Trophoblast cell (in vitro differentiated cells and primary cell): ENCODE measurements at regions not wholly inside any gene's neighbourhood (a gene's known extent, or its start where the extent isn't known, plus 50 kb on each side); places are given as distances from the start of the nearest gene placed in this dataset.

Experiments used
- DNase-seq, 2 donors: peaks; one replicate each; pipeline ENCODE4 v3.0.0-alpha.2; 2016
- H2AFZ ChIP-seq: 2 replicates; pipeline ENCODE4 v1.6.1; 2013; ENCODE audit warnings: low read length, moderate library complexity, mild to moderate bottlenecking; ENCODE audit not compliant: insufficient read depth, poor library complexity
- H2AK5ac ChIP-seq: 2 replicates; pipeline ENCODE4 v1.6.1; 2013; ENCODE audit warnings: mild to moderate bottlenecking, low read length
- H2BK120ac ChIP-seq: 2 replicates; pipeline ENCODE4 v1.6.1; 2013; ENCODE audit warnings: low read length, mild to moderate bottlenecking, moderate library complexity; ENCODE audit not compliant: insufficient read depth, poor library complexity
- H2BK12ac ChIP-seq: 2 replicates; pipeline ENCODE4 v1.6.1; 2013; ENCODE audit warnings: mild to moderate bottlenecking, low read length, moderate library complexity
- H2BK5ac ChIP-seq: 2 replicates; pipeline ENCODE4 v1.6.1; 2013; ENCODE audit warnings: low read length, low read depth, moderate library complexity, mild to moderate bottlenecking; ENCODE audit not compliant: poor library complexity
- H3K14ac ChIP-seq: 2 replicates; pipeline ENCODE4 v1.6.1; 2013; ENCODE audit warnings: mild to moderate bottlenecking, low read length
- H3K18ac ChIP-seq: 2 replicates; pipeline ENCODE4 v1.6.1; 2013; ENCODE audit warnings: mild to moderate bottlenecking, low read length
- H3K23ac ChIP-seq: 2 replicates; pipeline ENCODE4 v1.6.1; 2013; ENCODE audit warnings: low read length
- H3K27ac ChIP-seq: 2 replicates; pipeline ENCODE4 v1.5.1; 2013; ENCODE audit warnings: low read depth, mild to moderate bottlenecking, inconsistent platforms, low read length, moderate library complexity
- H3K27me3 ChIP-seq: 2 replicates; pipeline ENCODE4 v1.6.1; 2013; ENCODE audit warnings: inconsistent platforms, mild to moderate bottlenecking, low read length, moderate library complexity; ENCODE audit not compliant: insufficient read depth
- H3K36me3 ChIP-seq, 2 experiments: 1 replicate in 1 of 2; 2 replicates in 1 of 2; pipeline ENCODE4 v1.6.1; 2013; ENCODE audit warnings: low read length in 2 of 2, mild to moderate bottlenecking in 2 of 2, moderate library complexity in 1 of 2; ENCODE audit not compliant: insufficient read depth in 2 of 2, control insufficient read depth in 1 of 2
- H3K4ac ChIP-seq: 2 replicates; pipeline ENCODE4 v1.6.1; 2013; ENCODE audit warnings: low read depth, mild to moderate bottlenecking, low read length, moderate library complexity
- H3K4me1 ChIP-seq, 2 experiments: 1 replicate in 1 of 2; 2 replicates in 1 of 2; pipeline ENCODE4 v1.6.1; 2013; ENCODE audit warnings: low read length in 2 of 2, mild to moderate bottlenecking in 2 of 2, moderate library complexity in 1 of 2; ENCODE audit not compliant: insufficient read depth in 2 of 2, control insufficient read depth in 1 of 2
- H3K4me2 ChIP-seq: 2 replicates; pipeline ENCODE4 v1.6.1; 2013; ENCODE audit warnings: inconsistent platforms, mild to moderate bottlenecking, low read length, moderate library complexity
- H3K4me3 ChIP-seq: 2 replicates; pipeline ENCODE4 v1.5.1; 2013; ENCODE audit warnings: mild to moderate bottlenecking, low read depth, low read length, inconsistent platforms
- H3K79me1 ChIP-seq: one replicate; pipeline ENCODE4 v1.6.1; 2013; ENCODE audit warnings: low read length
- H3K79me2 ChIP-seq: 2 replicates; pipeline ENCODE4 v1.6.1; 2013; ENCODE audit warnings: low read length, mild to moderate bottlenecking; ENCODE audit not compliant: control insufficient read depth, insufficient read depth, poor library complexity
- H3K9ac ChIP-seq: 2 replicates; pipeline ENCODE4 v1.6.1; 2013; ENCODE audit warnings: mild to moderate bottlenecking, low read length
- H3K9me3 ChIP-seq: 2 replicates; pipeline ENCODE4 v1.6.1; 2013; ENCODE audit warnings: low read depth, mild to moderate bottlenecking, control low read depth, inconsistent platforms, low read length; ENCODE audit not compliant: insufficient read depth
- H4K12ac ChIP-seq: 2 replicates; pipeline ENCODE4 v1.6.1; 2013; ENCODE audit warnings: low read depth, mild to moderate bottlenecking, low read length, moderate library complexity
- H4K8ac ChIP-seq: 2 replicates; pipeline ENCODE4 v1.6.1; 2013; ENCODE audit warnings: low read depth, mild to moderate bottlenecking, low read length, moderate library complexity
- H4K91ac ChIP-seq: one replicate; pipeline ENCODE4 v1.6.1; 2013; ENCODE audit warnings: low read depth, mild to moderate bottlenecking, low read length, moderate library complexity
- WGBS: extraction: QIAGEN DNeasy Blood & Tissue Kit; methylation state at CpG from one replicate; pipeline ENCODE4 v1.1.7; 2013; ENCODE audit warnings: missing lambda C conversion rate; ENCODE audit not compliant: insufficient read length, insufficient coverage; ENCODE audit errors: extremely low coverage; 5-methylcytosine and 5-hydroxymethylcytosine counted together

- Histone ChIP-seq H2BK12ac (peak overlapping the region; percentile 71), H3K18ac (peak overlapping the region; percentile 51), H4K91ac (peak overlapping the region; percentile 41), H3K79me2 (peaks cover 3% of the 10 kb centered on the region), H2AFZ (no peak overlapping the region), H3K23ac (no peak overlapping the region), H3K4ac (no peak overlapping the region), H3K4me3 (peak overlapping the region; percentile 49), H4K8ac (peak overlapping the region; percentile 78), H3K14ac (peak overlapping the region; percentile 64), H3K27me3 (no peaks in the 10 kb centered on the region), H2BK120ac (peak overlapping the region; percentile 52), H2AK5ac (no peak overlapping the region), H3K9me3 (no peaks in the 10 kb centered on the region), H3K9ac (peak overlapping the region; percentile 8), H2BK5ac (no peak overlapping the region), H4K12ac (peak overlapping the region; percentile 86), H3K79me1 (peaks cover 4% of the 10 kb centered on the region), H3K4me2 (peak overlapping the region; percentile 95), H3K27ac (no peak overlapping the region), H3K36me3 (no peaks in the 10 kb centered on the region), H3K4me1 (peaks cover 0 to 9% of the 10 kb centered on the region in 2 experiments)
- DNase-seq, result peak in 1 of 2 donors; percentile 3
- whole genome bisulfite sequencing, result no CpG with 5 or more reads among the region's 25 CpGs
Observed at GRCh38 chr2:118223511-118223991, 135.3 kb downstream of the INSIG2 start.

GRCh38 chr2:118222672-118223421 lies 134.6 kb downstream of the INSIG2 start:
- Histone ChIP-seq H3K9ac (no peak overlapping the region), H3K14ac (no peak overlapping the region), H3K27ac (no peak overlapping the region), H2BK5ac (no peak overlapping the region), H3K79me2 (peaks cover 3% of the 10 kb centered on the region), H3K4me3 (no peak overlapping the region), H3K9me3 (no peaks in the 10 kb centered on the region), H4K8ac (no peak overlapping the region), H3K27me3 (no peaks in the 10 kb centered on the region), H4K12ac (no peak overlapping the region), H3K18ac (no peak overlapping the region), H3K23ac (no peak overlapping the region), H3K4me2 (peak overlapping the region; percentile 95), H2BK120ac (no peak overlapping the region), H3K79me1 (peaks cover 4% of the 10 kb centered on the region), H2AK5ac (no peak overlapping the region), H3K36me3 (no peaks in the 10 kb centered on the region), H2BK12ac (no peak overlapping the region), H3K4ac (no peak overlapping the region), H4K91ac (no peak overlapping the region), H3K4me1 (peaks cover 0 to 9% of the 10 kb centered on the region in 2 experiments), H2AFZ (no peak overlapping the region)
- WGBS, result no CpG with 5 or more reads among the region's 8 CpGs
- DNase-seq, result no peak

GRCh38 chr2:118222273-118222594 lies 134.0 kb downstream of the INSIG2 start:
- peaks cover 4% of the 10 kb centered on the region for H3K79me1 ChIP-seq
- no peak overlapping the region for H3K23ac ChIP-seq
- H4K8ac ChIP-seq, result no peak overlapping the region
- no peak overlapping the region for H3K9ac ChIP-seq
- no peaks in the 10 kb centered on the region for H3K9me3 ChIP-seq
- no peak for DNase-seq
- H2BK120ac ChIP-seq, result no peak overlapping the region
- H2AFZ ChIP-seq, result no peak overlapping the region
- H3K27me3 ChIP-seq, result no peaks in the 10 kb centered on the region
- H2BK5ac ChIP-seq, result no peak overlapping the region
- no peak overlapping the region for H3K18ac ChIP-seq
- no peaks in the 10 kb centered on the region for H3K36me3 ChIP-seq
- H4K91ac ChIP-seq, result no peak overlapping the region
- no peak overlapping the region for H3K4ac ChIP-seq
- H2AK5ac ChIP-seq, result no peak overlapping the region
- no peak overlapping the region for H3K27ac ChIP-seq
- peaks cover 0 to 9% of the 10 kb centered on the region in 2 experiments for H3K4me1 ChIP-seq
- H4K12ac ChIP-seq, result no peak overlapping the region
- H3K14ac ChIP-seq, result no peak overlapping the region
- H3K4me2 ChIP-seq, result no peak overlapping the region
- H3K4me3 ChIP-seq, result no peak overlapping the region
- H2BK12ac ChIP-seq, result no peak overlapping the region
- peaks cover 3% of the 10 kb centered on the region for H3K79me2 ChIP-seq

- peaks cover 0 to 9% of the 10 kb centered on the region in 2 experiments for H3K4me1 ChIP-seq
- H3K27me3 ChIP-seq, result no peaks in the 10 kb centered on the region
- H3K36me3 ChIP-seq, result no peaks in the 10 kb centered on the region
- H3K79me2 ChIP-seq, result peaks cover 3% of the 10 kb centered on the region
- no peak overlapping the region for H3K23ac ChIP-seq
- H3K4me3 ChIP-seq, result no peak overlapping the region
- H2BK12ac ChIP-seq, result no peak overlapping the region
- no peaks in the 10 kb centered on the region for H3K9me3 ChIP-seq
- H3K79me1 ChIP-seq, result peaks cover 4% of the 10 kb centered on the region
- H2BK5ac ChIP-seq, result no peak overlapping the region
- H3K27ac ChIP-seq, result no peak overlapping the region
- H4K91ac ChIP-seq, result no peak overlapping the region
- no peak overlapping the region for H2AFZ ChIP-seq
- H3K4ac ChIP-seq, result no peak overlapping the region
- DNase-seq, result peak; percentile 49 to 81
- no peak overlapping the region for H4K12ac ChIP-seq
- WGBS, result no CpG with 5 or more reads among the region's 10 CpGs
- H3K14ac ChIP-seq, result no peak overlapping the region
- H2AK5ac ChIP-seq, result no peak overlapping the region
- H3K4me2 ChIP-seq, result no peak overlapping the region
- H3K9ac ChIP-seq, result no peak overlapping the region
- no peak overlapping the region for H4K8ac ChIP-seq
- H3K18ac ChIP-seq, result no peak overlapping the region
- no peak overlapping the region for H2BK120ac ChIP-seq
Observed at GRCh38 chr2:118221536-118222272, 133.4 kb downstream of the INSIG2 start.
